GM19351 (cell line): ENCODE measurements at regions not wholly inside any gene's neighbourhood (a gene's known extent, or its start where the extent isn't known, plus 50 kb on each side); places are given as distances from the start of the nearest gene placed in this dataset.

Experiments
- ATAC-seq: cut with Tn5 transposase; IDR thresholded peaks from one replicate; pipeline ENCODE4 v1.9.1; 2021; ENCODE audit warnings: mild to moderate bottlenecking, moderate library complexity; ENCODE audit not compliant: unreplicated experiment

DNA sequence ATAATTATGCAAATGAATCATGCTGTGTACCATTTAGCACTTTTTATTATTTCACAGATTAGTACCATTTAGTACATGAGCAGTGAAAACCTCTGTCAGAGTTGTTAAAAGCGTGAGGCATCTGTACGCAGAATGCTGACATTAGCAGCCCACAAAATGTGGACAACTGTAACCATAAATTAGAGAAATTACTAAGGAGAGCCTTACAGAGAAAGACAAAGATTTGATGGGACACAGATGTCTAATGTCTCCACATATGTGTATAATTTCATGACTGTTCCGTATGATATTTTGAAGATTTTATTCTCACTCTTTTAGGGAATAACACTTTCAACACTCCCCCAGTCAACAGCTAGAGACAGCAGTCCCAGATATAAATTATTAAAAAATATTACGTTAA is 414.0 kb upstream of the ANKRD30A start:
- no peak for ATAC-seq

GRCh38 chr10:36704124-36704523 is 421.3 kb upstream of the ANKRD30A start:
- ATAC-seq: no peak

DNA sequence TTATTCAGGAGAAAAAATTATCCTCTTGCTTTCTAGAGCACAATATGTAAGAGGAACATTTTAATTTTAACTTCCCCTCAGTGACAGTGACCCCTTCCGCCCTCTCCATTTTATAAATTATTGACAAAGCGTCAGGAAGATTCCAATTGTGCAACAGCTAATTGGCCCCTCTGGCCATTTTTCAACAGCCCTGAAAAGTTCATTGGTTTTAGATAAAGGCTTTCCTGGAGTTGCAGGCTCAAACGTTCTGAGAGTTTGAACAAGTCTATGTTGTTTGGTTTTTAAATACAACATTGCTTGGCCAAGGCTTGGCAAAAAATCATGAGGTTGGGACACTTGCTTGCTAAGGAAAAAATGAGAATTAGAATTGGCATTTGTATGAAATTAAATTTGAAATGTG is 422.2 kb upstream of the ANKRD30A start:
- no peak for ATAC-seq

DNA sequence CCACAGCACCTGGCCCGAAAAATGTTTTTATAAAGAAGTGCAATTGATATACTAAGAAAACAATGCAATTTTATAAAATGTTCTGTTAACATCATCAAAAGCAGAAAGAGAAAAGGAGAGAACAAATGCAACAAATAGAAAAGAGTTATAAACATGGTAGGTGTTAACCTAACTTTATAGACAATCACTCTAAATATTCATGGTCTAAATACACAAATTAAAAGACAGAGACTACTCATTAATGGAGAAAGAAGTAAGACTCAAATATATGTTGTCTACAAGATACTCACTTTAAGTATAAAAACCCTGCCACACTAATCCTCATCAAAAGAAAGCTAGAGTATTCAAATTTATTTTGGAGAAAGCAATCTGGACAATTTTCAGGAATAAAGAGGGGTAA is 425.3 kb upstream of the ANKRD30A start:
- ATAC-seq: no peak

- no peak for ATAC-seq
Observed at GRCh38 chr10:36692759-36693158, 432.6 kb upstream of the ANKRD30A start.

DNA sequence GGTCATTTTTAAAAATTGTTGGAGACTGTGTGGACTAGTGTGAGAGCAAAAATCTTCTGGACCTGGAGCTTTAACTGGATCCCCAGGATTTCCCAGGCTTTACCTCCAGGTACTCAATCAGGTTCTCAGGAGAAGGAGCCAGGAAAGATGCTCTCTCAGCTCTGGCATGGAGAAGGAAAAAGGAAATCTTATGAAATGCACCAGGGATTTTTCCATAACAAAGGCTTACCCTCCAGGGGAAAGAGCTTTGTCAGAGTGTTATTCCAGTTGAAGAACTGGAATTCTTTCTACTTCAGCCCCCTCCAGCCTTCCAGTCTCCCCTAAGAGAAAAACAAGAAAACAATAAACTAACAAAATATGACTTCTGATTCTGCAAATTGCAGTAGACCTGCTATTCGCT is 436.7 kb upstream of the ANKRD30A start:
- ATAC-seq: no peak

GRCh38 chr10:36683421-36683820 is 442.0 kb upstream of the ANKRD30A start:
- no peak for ATAC-seq

DNA sequence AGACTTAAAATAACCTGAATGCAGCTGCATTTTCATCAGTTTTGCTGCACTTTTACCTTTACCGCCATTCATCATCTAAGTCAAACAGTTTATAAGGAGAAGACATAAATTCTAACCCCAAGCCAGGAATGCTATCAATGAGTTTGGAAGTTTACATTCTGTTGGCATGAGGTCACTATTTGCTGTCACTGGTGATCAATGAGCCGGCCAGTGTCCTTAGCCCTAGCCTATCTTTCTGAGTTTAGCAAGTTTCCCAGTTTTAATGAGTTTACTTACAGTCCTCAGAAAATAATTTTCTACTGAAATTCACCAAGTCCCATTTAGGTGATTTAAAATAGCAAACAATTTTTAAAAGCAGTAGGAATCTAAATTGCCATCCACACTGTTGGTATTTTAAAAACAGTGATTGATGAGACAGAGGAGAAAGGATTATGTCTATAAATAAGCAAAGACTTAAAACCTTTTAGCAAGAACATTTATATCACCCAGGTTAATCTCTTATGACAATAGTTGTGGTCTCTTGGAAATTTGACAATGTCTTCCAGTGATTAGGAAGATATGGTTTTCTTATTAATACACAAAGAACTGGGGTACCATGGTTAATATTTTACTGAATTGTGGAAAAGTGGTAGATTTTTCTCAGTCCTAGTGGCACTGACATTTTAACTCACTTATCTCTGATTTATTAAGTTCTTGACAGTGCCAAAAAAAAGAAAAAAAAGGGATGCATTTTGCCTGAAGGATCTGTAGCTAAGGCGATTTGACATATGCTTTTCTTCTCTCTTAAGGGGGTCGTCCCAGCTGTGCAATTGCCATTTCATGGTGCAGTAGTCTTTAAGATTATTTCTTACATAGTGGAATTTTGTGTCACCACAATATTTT is 443.4 kb upstream of the ANKRD30A start:
- ATAC-seq: no peak

GRCh38 chr10:36679554-36679953 is 445.8 kb upstream of the ANKRD30A start:
- ATAC-seq: no peak

DNA sequence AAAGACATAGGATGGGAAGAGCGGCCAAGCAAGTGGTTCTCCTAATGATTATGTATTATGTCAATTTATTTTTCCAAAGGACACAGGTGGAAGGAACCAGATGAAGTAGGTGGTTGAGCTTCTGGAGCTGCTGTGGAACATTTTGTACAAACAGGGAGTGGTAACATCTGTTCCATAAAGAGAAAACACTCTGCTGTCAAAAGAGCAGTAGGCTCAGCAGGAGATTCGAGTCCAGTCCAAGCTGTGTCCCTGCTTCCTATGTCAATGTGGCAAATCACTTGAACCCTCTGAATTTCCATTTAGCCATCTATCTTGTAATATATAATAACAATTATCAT is 448.0 kb upstream of the ANKRD30A start:
- ATAC-seq: no peak

DNA sequence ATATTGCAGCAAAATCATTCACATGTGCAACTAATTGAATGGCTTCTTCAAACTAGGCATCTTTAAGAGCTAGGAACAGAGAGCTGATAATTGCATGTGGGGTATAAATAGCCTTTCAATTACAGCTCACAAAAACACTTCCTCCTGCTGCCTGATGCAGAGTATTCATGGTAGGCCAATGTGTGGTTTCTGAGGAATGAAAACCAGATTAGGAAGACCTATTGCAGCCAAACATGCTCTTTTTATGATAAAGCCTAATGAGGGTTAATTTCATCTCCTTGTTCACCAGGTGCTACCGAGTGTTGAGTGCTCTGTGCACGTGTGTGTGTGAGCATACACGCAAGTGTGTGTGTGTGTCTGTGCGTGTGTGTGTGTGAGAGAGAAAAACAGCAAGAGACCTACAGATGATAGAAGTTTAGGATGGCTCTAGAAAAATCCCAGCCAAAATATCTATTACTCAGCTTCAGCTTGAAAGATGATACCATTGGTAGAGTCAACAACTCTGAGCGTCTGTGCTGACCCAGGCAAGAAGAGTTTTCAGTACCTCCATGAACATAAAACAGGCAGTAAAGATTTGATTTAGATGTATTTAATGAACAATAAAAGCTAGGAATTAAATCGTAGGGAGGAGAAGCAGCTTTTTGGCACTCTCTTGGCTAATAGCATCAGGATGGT is 448.5 kb upstream of the ANKRD30A start:
- no peak for ATAC-seq

DNA sequence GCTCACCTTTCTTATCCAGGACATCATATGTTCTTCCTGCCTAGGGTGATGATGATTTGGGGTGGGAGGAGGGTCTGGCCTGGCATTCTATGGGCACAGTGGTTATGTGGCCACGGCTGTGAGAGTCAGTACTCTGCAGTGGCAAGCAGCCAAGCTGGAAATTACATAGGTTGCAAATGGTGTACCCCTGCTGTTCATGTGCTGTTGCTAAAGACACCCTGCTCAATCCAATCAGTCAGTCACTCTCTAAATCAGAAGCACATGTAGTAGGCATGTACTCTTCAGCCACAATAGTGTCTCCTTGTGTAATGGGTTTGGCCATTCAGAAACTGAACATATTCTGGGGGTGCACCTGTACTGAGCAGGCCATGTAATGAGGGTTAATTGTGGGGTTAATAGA is 449.1 kb upstream of the ANKRD30A start:
- ATAC-seq: no peak

- no peak for ATAC-seq
Observed at GRCh38 chr10:36675458-36675880, 449.9 kb upstream of the ANKRD30A start.

DNA sequence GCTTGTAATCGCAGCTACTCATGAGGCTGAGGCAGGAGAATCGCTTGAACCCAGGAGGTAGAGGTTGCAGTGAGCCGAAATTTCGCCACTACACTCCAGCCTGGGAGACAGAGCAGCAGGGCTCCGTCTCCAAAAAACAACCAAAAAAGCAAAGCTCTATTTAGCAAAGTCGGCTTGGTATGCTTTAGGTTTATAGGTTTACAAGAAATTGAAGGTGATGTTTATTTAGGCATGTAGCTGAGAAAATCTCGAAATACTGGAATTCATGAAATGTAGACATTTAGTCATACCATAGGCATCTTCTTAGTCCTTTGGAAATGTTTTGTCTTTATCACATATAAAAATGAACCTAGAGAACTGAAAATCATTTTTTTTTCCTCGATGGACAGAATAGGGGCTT is 453.8 kb upstream of the ANKRD30A start:
- ATAC-seq: no peak

DNA sequence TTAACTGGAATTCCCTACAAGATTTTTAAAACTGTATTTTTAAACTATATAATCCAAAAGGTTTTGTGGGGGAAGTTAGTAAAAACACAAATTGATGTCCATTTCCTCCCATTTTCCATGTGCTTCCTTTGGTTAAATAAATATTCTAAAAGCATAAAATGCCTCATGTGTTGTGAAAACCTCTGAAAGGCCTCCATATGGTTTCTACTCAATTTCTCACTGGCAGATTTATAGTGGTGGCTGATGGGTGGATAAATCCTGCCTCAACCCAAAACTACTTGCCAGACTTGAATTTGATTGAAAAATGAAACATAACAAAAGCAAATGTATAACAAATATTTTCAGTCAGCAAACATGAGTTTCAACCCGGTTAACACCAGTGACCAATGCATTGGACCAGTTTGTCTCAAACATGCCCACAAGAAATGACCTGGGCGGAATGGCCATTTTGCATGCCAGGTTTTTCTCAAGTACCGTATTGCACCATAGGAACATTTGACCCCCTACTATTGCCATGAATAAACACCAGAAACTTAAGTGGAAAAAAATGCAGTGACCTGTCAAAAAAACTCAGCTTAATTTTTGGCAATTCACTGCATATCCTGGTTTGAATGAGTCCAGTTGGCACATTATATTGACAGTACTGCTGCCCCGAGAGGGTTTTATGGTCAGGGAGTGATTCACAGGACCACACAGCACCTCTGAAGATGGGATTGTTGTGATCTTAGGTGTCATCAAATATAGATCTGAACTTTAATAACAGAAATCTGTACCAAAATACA is 454.6 kb upstream of the ANKRD30A start:
- no peak for ATAC-seq

DNA sequence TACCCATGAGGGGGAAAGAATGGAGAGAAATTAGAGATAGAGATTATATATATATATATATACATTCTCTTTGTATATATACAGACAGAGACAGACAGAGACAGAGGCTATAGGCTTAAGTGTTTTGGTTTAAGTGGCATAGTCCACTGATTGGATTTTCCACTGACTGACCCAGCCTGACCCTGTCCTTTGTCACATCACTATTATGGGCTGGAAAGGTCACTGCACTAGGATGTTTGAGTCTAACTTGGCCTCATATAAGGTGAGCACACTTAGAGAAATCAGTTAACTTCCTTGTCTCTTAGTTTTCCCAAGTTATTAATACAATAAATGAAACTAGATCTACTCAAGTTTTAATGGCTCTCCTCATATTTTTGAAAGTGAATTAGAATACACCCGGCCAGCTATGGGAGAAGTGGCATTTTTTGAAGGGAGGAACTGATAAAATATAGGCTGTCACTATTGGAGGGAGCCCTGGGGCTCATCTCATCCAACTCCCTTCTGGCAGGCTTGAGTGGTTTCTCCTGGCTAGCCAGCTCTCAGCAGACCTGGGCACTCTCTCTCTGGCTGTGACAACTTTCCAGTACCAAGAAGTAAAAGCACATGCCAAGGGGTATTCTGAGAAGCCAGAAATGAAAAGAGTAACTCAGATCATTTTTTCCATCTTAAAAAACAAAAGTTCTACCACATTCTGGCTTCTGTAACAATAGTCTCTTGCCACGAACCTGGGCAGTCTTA is 455.6 kb upstream of the ANKRD30A start:
- ATAC-seq: no peak

GRCh38 chr10:36666451-36666850 is 458.9 kb upstream of the ANKRD30A start:
- ATAC-seq: no peak

- no peak for ATAC-seq
Observed at GRCh38 chr10:36662571-36662970, 462.8 kb upstream of the ANKRD30A start.

DNA sequence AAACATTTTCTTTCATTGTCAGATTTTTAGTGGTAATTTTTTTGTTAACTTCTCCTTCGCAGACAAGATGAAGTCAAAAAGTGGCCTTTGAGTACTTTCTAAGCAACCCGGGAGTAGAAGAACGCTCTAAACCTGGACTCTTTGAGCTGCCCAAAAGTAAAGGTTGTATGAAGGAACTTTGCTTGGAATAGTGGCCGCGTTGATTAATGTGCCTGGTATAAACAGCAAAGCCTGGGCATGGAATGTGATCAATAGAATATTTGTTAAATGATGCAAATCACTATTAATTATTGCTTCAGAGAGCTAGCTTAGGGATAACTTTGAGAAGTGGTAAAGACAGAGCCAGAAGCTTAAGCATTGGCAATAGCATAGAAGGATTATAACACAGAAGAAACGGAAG is 475.1 kb upstream of the ANKRD30A start:
- ATAC-seq: no peak

DNA sequence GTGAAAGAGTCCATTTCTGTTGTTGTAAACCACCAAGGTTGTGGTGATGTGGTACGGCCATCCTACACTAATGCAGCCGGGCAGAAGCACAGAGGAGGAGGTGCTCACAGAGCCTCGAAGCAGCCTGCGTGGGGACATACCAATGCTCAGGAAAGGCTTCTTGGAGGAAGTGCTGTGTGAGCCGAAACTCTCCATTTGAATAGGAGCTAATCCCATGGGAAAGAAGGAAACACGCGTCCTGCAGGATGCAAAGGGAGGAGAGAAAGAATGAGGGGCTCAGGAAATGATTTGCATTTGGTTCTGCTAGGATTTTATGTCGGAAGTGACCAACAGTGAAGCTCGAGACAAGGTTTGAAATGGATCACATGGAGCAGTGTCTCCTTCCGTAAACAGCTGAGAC is 477.9 kb upstream of the ANKRD30A start:
- no peak for ATAC-seq

DNA sequence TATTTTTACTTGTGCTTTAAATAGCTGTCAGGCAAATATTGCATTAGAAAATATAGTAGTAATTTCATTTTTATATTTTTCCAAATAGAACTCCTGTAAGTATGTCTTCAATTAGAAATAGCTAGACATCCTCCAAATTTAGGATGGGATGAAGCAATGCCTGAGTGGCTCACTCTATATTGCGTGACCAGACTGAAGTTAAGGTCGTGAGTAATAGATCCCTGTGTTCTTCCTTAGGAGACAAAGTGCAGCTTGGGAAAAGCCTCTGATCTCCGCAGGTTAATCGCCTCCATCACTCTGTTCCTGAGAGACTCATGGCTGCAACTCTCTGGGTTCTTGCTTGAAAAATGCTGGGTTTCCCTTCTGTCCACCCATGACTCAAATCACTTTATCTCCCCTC is 484.8 kb upstream of the ANKRD30A start:
- ATAC-seq: no peak
